OCI-M2 (cell line): ENCODE measurements at regions not wholly inside any gene's neighbourhood (a gene's known extent, or its start where the extent isn't known, plus 50 kb on each side); places are given as distances from the start of the nearest gene placed in this dataset.
"Not testable (repeated sequence)": the region's sequence is repeated elsewhere in the genome, so short reads cannot be mapped to it uniquely, and the experiment has no call there.

Experiments used
- DNase-seq: peaks from one replicate; lab custom pipeline; 2025; ENCODE audit not compliant: unreplicated experiment; lab: John Stamatoyannopoulos, UW

DNA sequence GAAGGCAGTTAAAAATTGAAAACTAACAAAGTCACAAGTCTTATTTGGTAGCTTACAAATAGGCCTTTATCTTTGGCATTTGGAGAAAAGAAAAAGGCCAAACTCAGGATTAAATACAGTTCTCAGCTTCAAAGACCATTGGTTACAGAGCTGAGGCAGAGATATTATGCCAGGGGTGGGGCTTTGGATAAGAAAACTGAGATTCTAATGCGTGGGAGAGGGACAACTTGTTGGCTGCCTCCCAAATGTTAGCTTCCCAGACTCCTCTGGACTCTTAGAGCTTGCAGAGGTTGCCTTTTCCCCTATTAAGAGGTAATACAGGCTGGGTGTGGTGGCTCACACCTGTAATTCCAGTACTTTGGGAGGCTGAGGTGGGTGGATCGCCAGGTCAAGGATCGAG is 231.8 kb downstream of the SQOR start:
- DNase-seq: no peak

DNA sequence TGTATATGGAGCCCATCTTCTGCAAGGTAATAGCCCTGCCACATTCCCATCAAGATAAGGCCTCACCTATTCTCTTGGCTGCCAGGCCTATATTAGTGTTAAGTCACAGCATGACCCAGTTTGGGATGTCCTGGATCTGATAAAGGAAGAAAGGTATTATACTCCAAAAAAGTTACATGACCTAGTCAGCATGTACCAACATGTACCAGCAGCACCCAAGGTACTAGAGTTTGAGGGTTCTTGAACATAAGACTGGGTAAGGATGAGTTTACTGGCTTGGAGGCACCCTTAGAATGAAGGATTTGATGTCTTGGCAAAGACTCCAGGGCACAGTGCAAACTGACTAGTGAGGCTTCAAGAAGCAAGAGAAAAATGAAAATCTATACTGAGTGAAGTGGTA is 232.5 kb downstream of the SQOR start:
- no peak for DNase-seq

DNA sequence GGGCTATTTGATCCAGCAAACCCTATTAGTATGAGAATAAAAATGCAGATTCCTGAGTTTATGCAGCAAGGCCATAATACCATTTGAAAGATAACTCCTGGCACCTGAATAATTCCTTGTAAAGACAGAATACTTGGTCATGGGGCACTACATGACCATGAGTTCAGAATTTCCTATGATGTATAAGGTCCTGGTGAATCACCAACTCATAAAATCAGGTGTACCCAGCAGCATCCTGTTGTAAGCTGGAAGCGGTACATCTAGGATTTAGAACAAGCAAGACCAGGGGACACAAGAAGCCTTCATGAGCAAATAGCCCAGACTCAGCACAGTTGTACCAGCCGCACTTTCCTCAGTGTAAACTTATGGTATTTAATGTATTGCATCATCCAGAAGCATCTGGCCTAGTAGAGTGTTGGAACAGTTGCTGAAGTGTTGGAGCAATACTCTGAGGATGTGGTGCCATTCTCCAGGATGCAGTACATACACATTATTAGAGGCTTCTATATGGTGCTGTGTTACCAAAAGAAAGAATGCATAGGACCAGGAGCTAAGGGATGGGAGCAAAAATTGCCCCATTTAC is 233.4 kb downstream of the SQOR start:
- no peak for DNase-seq

DNA sequence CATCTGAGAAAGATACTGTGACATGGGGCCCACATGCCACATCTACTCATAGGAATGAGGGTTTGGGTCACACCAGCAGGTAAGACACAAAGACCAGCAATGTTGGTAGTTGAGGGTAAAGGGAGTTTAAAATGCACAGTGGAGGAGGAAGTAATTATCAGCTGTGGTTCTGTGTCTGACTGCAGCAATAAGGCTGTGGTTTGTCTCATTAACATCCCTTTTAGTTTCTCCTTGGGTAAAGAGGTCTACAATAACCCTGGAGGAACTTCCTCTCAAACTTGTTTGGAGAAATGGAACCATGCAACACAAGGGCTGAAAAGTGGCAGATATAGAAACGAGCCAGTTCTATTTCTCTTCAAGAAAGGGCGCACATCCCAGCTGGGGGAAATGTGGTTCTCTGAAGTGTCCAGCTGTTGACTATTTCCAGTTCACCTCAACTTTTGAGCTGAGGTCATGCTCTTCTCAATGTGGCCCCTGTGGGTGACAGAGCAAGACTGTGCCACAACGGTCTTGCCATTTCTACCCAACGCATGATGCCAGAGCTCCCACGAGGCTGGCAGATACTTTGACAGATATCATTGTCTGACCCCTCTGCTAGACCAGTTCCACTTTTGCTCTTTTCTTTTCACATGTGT is 234.3 kb downstream of the SQOR start:
- no peak for DNase-seq

DNA sequence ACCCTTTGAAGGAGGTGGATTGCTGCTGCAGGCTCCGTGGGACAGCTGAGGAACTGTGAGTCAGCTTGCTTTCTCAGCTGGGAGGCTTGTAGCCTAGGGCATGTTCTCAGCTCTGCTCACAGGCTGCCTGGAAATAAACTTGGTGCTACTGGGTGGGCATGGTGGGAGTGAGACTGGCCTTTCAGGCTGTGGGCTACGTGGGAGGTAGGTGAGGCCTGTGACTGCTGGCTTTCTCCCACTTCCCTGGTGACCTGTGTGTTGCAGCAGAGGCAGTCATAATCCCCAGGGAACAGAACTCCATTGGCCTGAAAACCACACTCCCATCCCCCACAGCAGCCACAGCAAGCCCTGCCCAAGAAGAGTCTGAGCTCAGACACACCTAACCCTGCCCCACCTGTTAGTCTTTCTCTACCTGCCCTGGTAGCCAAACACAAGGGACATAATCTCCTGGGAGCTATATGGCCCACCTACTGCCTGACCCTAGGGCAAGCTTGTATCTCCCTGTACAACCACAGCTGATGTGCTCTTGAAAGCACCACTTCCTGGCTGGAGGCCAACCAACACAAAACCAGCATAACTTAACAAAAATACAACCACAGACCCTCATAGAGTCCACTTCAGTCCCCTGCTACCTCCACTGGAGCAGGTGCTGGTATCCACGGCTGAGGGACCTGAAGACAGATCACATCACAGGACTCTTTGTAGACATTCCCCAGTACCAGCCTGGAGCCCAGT is 236.5 kb downstream of the SQOR start:
- no peak for DNase-seq

DNA sequence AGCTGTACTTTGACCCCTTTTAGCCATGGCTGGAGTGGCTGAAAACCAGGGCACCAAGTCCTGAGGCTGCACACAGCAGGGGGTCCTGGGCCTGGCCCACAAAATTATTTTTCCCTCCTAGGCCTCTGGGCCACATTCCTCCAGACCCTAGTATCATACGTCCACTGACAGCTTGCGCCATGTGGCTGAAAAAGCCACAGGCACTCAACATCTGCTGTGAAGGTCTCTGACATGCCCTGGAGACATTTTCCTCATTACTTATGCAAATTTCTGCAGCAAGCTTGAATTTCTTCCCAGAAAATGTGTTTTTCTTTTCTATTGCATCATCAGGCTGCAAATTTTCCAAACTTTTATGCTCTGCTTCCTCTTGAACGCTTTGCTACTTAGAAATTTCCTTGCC is 239.0 kb downstream of the SQOR start:
- DNase-seq: no peak

DNA sequence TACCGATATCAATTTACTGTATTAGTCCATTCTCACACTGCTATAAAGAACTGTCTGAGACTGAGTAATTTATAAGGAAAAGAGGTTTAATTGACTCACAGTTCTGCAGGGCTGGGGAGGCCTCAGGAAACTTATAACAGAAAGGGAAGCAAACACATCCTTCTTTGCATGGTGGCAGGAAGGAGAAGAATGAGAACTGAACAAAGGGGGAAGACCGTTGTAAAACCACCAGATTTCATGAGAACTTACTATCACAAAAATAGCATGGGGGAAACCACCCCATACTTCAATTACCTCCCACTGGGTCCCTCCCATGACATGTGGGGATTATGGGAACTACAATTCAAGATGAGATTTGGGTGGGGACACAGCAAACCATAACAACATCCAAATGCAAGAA is 239.7 kb downstream of the SQOR start:
- DNase-seq: not testable (repeated sequence)

DNA sequence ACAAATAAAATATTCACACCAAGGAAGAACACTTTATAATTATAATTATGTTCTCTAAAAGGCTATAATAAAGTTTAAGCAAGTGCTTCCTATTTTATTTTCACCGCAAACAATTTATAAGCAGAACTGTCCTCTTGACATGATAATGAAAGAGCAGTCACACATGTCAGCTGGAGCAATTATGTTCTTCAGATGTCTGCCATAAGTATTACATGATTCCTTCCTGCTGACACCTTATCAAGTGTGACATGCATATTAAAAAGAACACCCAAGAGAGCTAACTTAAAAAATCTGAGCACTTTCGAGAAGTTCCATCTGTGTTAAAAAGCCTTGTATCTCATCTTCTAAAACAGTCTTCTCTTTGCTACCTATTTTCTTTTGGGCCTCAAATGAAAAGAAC is 249.5 kb downstream of the SQOR start:
- DNase-seq: no peak

- DNase-seq: no peak
Observed at GRCh38 chr15:45884755-45885445, 250.1 kb downstream of the SQOR start.

- DNase-seq: no peak
Observed at GRCh38 chr15:45885801-45886200, 251.0 kb downstream of the SQOR start.

DNA sequence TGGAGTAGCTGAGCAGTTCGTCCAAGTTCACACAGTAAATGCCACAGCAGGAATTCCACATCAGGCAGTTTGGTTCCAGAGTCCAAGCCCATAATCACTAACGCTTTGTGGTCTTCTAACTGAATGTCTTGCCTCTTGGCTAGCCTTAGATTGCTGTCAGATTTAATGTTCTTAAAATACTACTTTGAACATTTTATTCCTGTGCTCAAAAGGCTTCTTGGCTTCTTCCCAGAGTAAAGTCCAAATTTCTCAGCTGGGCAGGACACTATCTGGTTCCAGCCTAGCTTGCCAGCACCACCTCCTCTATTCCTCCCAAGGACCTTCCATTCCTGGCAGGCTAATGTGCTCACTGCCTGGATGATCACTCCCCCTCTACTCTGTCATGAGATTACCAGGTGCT is 256.9 kb downstream of the SQOR start:
- DNase-seq: no peak

- DNase-seq: no peak
Observed at GRCh38 chr15:45892182-45892581, 257.4 kb downstream of the SQOR start.

- DNase-seq: no peak
Observed at GRCh38 chr15:45903283-45903682, 268.5 kb downstream of the SQOR start.

- no peak for DNase-seq
Observed at GRCh38 chr15:45904019-45904418, 269.2 kb downstream of the SQOR start.

DNA sequence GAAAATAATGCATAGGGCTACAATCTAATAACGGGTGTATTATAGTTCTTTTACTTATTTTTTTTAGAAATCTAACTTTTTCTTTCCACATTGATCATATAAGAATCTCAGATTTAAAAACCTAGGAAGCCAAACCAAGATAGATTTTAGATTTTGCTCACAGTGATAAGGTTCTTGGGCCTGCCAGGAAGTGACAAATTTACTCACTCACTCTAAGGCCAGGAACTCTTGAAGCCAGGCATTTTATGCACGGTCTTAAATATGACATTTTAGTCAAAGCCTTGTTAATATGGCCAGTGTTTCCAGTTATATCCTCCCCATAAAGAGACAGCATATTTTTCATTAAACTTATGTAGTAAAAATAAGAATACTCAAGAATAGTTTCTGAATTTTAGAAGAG is 271.4 kb downstream of the SQOR start:
- no peak for DNase-seq

DNA sequence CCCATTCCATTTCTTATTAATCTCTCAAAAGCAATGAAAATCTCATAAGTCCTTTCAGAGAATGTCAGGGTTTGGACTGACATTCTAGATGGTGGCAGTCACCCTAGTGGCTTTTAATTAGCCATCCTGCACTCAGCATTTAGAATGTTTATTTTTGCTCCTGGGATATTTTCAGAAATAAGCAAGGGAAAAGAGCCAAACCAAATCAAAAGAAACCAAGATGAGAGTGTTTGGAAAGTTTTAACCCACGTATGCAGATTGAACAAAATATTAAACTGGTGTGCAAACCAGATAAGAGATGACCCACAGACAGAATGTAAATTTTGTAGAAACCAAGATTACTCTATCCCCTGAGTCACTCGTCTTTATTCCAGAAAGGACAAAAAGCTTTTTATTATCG is 275.8 kb downstream of the SQOR start:
- no peak for DNase-seq

DNA sequence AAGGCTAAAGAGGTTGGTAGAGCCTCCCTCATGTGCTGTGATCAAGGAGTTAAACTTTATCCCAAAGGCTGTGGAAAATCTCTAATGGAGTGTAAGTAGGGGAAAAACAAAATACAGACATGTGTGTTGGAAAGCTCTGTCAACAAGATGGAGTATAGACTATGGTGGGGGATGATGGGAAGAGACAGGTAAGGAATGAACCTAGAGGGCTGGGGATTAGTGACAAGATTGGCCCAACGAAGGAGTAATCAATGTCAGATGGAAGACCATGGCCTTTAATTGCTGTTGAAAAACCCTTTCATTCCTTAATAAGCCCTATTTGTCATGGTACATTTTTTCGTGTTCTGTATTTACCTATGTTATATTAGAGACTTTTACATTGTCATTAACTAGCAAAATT is 278.6 kb downstream of the SQOR start:
- DNase-seq: no peak

DNA sequence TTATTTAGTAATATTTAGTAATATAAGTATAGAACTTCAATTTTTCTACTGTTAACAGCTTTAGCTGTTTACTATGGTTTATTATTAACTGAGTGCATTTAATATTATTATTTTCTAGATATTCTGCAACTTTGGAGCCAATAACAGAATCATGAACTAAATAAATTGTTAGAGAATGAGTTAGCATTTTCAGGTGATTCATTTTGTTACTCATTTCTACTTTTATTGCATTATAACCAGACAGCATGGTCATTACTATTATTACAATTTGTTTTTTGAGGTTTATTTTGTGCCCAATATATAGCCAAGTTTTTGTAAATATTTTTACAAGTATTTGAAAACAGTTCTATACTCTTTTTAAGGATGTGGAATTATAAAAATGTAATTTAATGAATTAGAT is 279.6 kb downstream of the SQOR start:
- no peak for DNase-seq

GRCh38 chr15:45918839-45919238 is 284.0 kb downstream of the SQOR start:
- no peak for DNase-seq

DNA sequence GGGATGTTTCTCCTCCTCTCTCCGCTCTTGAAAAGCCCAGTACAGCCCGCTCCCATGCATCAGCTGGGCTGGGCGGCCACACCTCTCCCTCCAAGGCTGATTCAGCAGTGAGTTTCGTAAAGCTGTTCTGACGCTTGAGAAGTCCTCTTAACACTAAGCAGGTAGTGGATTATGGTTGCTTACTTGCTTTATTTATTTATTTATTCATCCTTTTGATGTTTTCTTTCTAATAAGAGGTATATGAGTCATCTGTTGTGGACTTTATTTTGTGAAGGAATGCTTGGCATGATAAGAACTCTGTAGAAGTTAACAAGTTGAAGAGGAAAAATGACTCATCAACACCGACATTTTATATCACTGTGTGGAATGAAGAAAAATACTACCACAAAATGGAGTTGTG is 285.0 kb downstream of the SQOR start:
- DNase-seq: no peak

- no peak for DNase-seq
Observed at GRCh38 chr15:45921376-45921775, 286.5 kb downstream of the SQOR start.

DNA sequence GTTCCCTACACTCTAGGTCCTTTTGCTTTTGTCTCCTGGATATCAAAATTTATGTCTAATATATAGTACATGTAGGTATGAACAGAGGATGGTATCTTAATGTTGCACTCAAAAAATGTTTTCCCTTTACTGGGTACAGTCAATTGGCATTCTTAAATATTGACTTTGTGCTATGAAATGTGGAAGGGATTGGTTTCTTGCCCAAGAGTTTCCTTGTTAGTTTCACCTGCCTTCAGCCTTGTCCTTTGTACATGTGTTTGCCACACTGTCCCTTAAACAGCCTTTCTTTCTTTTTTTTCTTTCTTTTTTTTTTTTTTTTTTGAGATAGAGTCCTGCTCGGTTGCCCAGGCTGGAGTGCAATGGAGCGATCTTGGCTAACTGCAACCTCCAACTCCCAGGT is 287.1 kb downstream of the SQOR start:
- no peak for DNase-seq
